ENCODE measurements at regions not wholly inside any gene's neighbourhood (a gene's known extent, or its start where the extent isn't known, plus 50 kb on each side); places are given as distances from the start of the nearest gene placed in this dataset.

- DNase-seq (ENCODE audit: low read depth), result peak; percentile 55
- no peak overlapping the region for H3K4me3 ChIP-seq (ENCODE audit: low read length)
- TF ChIP-seq CTCF (conservative IDR thresholded peaks at IDR 0.05; ENCODE audit: low read length), result peak; percentile 73
These were observed 679.5 kb upstream of the NRSN1 start for GRCh38 chr6:23446469-23446967.

GRCh38 chr6:23447731-23448130 lies 678.3 kb upstream of the NRSN1 start:
- DNase-seq (ENCODE audit: low read depth), result no peak
- no peak for TF ChIP-seq CTCF (conservative IDR thresholded peaks at IDR 0.05; ENCODE audit: low read length)
- H3K4me3 ChIP-seq (ENCODE audit: low read length), result no peak overlapping the region

- DNase-seq (ENCODE audit: low read depth), result no peak
- TF ChIP-seq CTCF (conservative IDR thresholded peaks at IDR 0.05; ENCODE audit: low read length), result no peak
These were observed 677.7 kb upstream of the NRSN1 start for GRCh38 chr6:23448281-23448680.

GRCh38 chr6:23454080-23454976 lies 671.7 kb upstream of the NRSN1 start:
- no peak for TF ChIP-seq CTCF (conservative IDR thresholded peaks at IDR 0.05; ENCODE audit: low read length)
- no peak overlapping the region for H3K4me3 ChIP-seq (ENCODE audit: low read length)
- DNase-seq (ENCODE audit: low read depth), result no peak

More at GRCh38 chr6:23448281-23448680, 677.7 kb upstream of the NRSN1 start:
- no peak overlapping the region for H3K4me3 ChIP-seq (ENCODE audit: low read length)

GRCh38 chr6:23455754-23456153 lies 670.3 kb upstream of the NRSN1 start:
- no peak for TF ChIP-seq CTCF (conservative IDR thresholded peaks at IDR 0.05; ENCODE audit: low read length)
- no peak overlapping the region for H3K4me3 ChIP-seq (ENCODE audit: low read length)
- no peak for DNase-seq (ENCODE audit: low read depth)

- TF ChIP-seq CTCF (conservative IDR thresholded peaks at IDR 0.05; ENCODE audit: low read length), result no peak
- no peak for DNase-seq (ENCODE audit: low read depth)
- H3K4me3 ChIP-seq (ENCODE audit: low read length), result no peak overlapping the region
These were observed 669.6 kb upstream of the NRSN1 start for GRCh38 chr6:23456396-23456795.

- TF ChIP-seq CTCF (conservative IDR thresholded peaks at IDR 0.05; ENCODE audit: low read length), result no peak
- H3K4me3 ChIP-seq (ENCODE audit: low read length), result no peak overlapping the region
- no peak for DNase-seq (ENCODE audit: low read depth)
These were observed 668.7 kb upstream of the NRSN1 start for GRCh38 chr6:23457321-23457720.
